ENCODE measurements at regions not wholly inside any gene's neighbourhood (a gene's known extent, or its start where the extent isn't known, plus 50 kb on each side); places are given as distances from the start of the nearest gene placed in this dataset.

GRCh38 chr3:147963711-147964110 is 554.5 kb downstream of the ZIC1 start:
- no peak for TF ChIP-seq USF2 (IDR thresholded peaks at IDR 0.05; ENCODE audit: low read depth, low read length)
- TF ChIP-seq CTCF (conservative IDR thresholded peaks at IDR 0.05; ENCODE audit: low read depth, low read length) = no peak
- TF ChIP-seq NFE2L2 (IDR thresholded peaks at IDR 0.05; ENCODE audit: low read depth, low read length) = no peak
- TF ChIP-seq POLR2A (IDR thresholded peaks at IDR 0.05; ENCODE audit: low read depth, low read length) = no peak
- no peak for TF ChIP-seq MXI1 (IDR thresholded peaks at IDR 0.05; ENCODE audit: borderline replicate concordance, low read depth, low read length)
- TF ChIP-seq RFX5 (IDR thresholded peaks at IDR 0.05; ENCODE audit: low read depth, low read length) = no peak
- TF ChIP-seq RAD21 (IDR thresholded peaks at IDR 0.05; ENCODE audit: low read length) = no peak
- TF ChIP-seq MAZ (IDR thresholded peaks at IDR 0.05; ENCODE audit: borderline replicate concordance, low read depth, low read length) = no peak
- no peak for TF ChIP-seq CHD1 (IDR thresholded peaks at IDR 0.05; ENCODE audit: low read depth, low read length)
- no peak for TF ChIP-seq BHLHE40 (IDR thresholded peaks at IDR 0.05; ENCODE audit: low read depth, low read length)
- TF ChIP-seq CEBPB (IDR thresholded peaks at IDR 0.05; ENCODE audit: low read depth, low read length) = no peak
- TF ChIP-seq MAFK (IDR thresholded peaks at IDR 0.05; ENCODE audit: low read depth, low read length) = no peak

Data from IMR-90 (cell line).